Naive thymus-derived CD8-positive, alpha-beta T cell (primary cell): ENCODE measurements at regions not wholly inside any gene's neighbourhood (a gene's known extent, or its start where the extent isn't known, plus 50 kb on each side); places are given as distances from the start of the nearest gene placed in this dataset.

Source experiments
- ATAC-seq, 2 donors: fragments of 150-1000 bp; cut with Tn5 transposase in 1 of 2; sonication (Bioruptor Pico), chemical (Tn5 transposase) in 1 of 2; 1 replicate in 1 of 2; 2 replicates in 1 of 2; pipeline ENCODE4 v1.10.0; 2021; ENCODE audit warnings: mild to moderate bottlenecking in 2 of 2, moderate library complexity in 2 of 2
- POLR2A ChIA-PET: fragments of 350-600 bp; sonication (Branson Sonifier 250); formaldehyde crosslinking; loops from one replicate; lab custom pipeline; 2021; ENCODE audit warnings: antibody characterized with exemption; lab: Charles Lee
- DNase-seq, 10 donors: peaks; one replicate each; pipeline versions ENCODE4 v3.0.0 to v3.0.0-alpha.2; 2020 to 2022
- H3K27ac Mint-ChIP-seq, 10 donors: one replicate each; pipeline ENCODE4 v1.8.0; 2020 to 2022; ENCODE audit warnings: mild to moderate bottlenecking in 10 of 10, mixed read lengths in 10 of 10, moderate library complexity in 4 of 10, inconsistent platforms in 1 of 10
- H3K27me3 Mint-ChIP-seq, 5 donors: one replicate each; pipeline ENCODE4 v1.8.0; 2021 to 2022; ENCODE audit warnings: mixed read lengths in 5 of 5
- H3K36me3 Mint-ChIP-seq, 3 donors: one replicate each; pipeline ENCODE4 v1.8.0; 2020 to 2022; ENCODE audit warnings: mixed read lengths in 3 of 3, mild to moderate bottlenecking in 2 of 3, inconsistent platforms in 1 of 3
- H3K4me1 Mint-ChIP-seq, 4 donors: one replicate each; pipeline ENCODE4 v1.8.0; 2021 to 2022; ENCODE audit warnings: mixed read lengths in 4 of 4
- H3K4me3 Mint-ChIP-seq, 10 donors: one replicate each; pipeline ENCODE4 v1.8.0; 2020 to 2022; ENCODE audit warnings: mild to moderate bottlenecking in 10 of 10, mixed read lengths in 10 of 10, moderate library complexity in 6 of 10, inconsistent platforms in 1 of 10
- H3K9me3 Mint-ChIP-seq, 9 donors: one replicate each; pipeline ENCODE4 v1.8.0; 2020 to 2022; ENCODE audit warnings: mixed read lengths in 9 of 9, mild to moderate bottlenecking in 3 of 9, inconsistent platforms in 1 of 9, moderate library complexity in 1 of 9

DNA sequence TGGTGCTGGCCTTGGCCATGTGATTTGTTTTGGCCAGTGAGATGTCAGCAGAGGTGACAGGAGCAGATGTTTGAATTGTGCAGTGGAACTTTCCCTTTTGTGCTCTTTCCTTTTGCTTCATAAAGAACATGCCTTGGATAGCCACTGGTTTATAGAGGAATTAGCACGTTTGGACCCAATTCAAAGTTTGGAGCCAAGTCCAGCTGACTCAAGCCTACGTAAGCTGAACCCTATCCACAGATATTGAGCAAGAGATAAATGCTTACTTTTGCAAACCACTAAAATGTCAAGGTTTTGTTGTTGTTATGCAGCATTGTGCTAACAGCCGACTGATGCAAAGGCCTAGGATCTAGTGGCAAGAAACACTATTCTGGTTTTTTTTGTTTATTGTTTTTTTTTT is 230.9 kb upstream of the CITED2 start:
- no peak overlapping the region for H3K27ac Mint-ChIP-seq

DNA sequence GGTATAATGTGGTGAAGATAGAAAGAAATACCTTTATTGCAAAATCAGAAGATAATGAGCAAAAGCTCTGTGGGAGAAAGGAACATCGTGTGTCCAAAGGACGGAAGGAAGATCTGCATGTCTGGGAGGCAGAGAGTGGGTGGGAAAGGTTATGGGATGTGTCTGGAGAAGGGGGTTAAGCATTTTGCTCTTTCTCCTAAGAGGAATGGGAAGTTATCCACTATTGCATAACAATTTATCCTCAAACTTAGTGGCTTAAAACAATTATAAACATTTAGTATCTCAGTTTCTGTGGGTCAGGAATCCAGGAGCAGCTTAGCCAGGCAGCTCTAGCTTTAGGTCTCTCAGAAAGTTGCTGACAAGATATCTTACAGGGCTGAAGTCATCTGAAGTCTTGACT is 229.1 kb upstream of the CITED2 start:
- no peak overlapping the region for H3K27ac Mint-ChIP-seq
- H3K4me3 Mint-ChIP-seq = no peak overlapping the region

More for the DNA sequence above, 230.9 kb upstream of the CITED2 start:
- POLR2A ChIA-PET = no interaction called here
- Mint-ChIP-seq H3K36me3 (no peaks in the 10 kb centered on the region), H3K4me3 (no peak overlapping the region), H3K4me1 (peaks cover 0 to 2% (median 0%) of the 10 kb centered on the region in 4 donors), H3K9me3 (no peaks in the 10 kb centered on the region), H3K27me3 (peaks cover 0 to 14% (median 5%) of the 10 kb centered on the region in 5 donors)
- DNase-seq = no peak
- no peak for ATAC-seq

DNA sequence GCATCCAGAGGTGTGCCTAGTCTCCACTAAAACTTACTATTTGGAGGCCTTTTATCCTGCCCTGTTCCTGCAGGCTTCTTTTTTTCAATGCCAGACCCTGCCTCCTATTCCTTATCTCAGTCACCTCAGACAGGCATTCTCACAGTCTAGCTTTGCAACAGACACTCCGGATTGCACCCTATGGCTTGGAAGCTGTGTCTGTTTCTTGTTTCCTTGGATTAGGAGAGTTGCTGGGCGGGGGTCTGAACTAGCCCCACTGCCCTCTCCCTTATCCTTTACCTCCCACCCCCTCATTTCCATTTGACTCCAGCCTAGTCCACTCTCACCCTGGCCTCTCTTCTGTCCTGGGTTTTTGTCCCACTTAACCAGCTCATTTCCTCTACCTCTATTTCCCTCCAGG is 228.1 kb upstream of the CITED2 start:
- POLR2A ChIA-PET = no interaction called here
- no peak for ATAC-seq

More for the DNA sequence above, 229.1 kb upstream of the CITED2 start:
- POLR2A ChIA-PET = no interaction called here
- Mint-ChIP-seq H3K9me3 (no peaks in the 10 kb centered on the region), H3K36me3 (no peaks in the 10 kb centered on the region), H3K27me3 (peaks cover 0 to 14% (median 5%) of the 10 kb centered on the region in 5 donors), H3K4me1 (peaks cover 0 to 2% (median 0%) of the 10 kb centered on the region in 4 donors)
- ATAC-seq = no peak
- no peak for DNase-seq

DNA sequence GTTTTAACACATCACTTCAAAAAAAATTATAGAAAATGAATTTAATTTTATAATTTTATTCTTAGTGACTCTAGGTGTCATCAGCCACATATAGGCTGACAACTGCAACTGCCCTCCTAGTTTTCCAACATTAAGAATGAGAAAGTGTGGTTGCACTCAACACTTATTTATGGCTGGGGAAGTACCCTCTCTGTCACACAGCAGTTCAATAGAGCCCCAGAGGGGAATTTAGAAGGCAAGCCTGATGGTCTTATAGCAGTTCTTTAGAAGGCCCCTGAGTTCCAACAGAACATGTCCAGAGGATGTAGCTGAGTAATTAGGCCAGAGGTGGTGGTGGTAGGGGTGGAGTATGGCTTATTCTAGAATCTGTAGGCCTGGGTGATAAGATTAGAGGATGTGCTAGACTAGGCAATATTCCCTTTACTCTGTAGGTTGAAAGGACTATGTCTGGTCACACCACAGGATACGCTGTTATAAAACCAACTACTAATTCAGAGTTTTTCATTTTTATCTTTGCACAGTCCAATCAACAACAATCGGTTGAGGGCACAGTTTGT is 226.5 kb upstream of the CITED2 start:
- Mint-ChIP-seq H3K27ac (no peak overlapping the region), H3K4me3 (no peak overlapping the region), H3K4me1 (peaks cover 0 to 2% (median 0%) of the 10 kb centered on the region in 4 donors), H3K27me3 (peaks cover 0 to 14% (median 5%) of the 10 kb centered on the region in 5 donors), H3K9me3 (no peaks in the 10 kb centered on the region), H3K36me3 (no peaks in the 10 kb centered on the region)
- DNase-seq (no peak), ATAC-seq (no peak)
- POLR2A ChIA-PET = no interaction called here

More for the DNA sequence above, 228.1 kb upstream of the CITED2 start:
- DNase-seq = no peak
- no peaks in the 10 kb centered on the region for H3K36me3 Mint-ChIP-seq
- peaks cover 0 to 2% (median 0%) of the 10 kb centered on the region in 4 donors for H3K4me1 Mint-ChIP-seq
- peak overlapping the region in 1 of 10 donors; percentile 67 for H3K27ac Mint-ChIP-seq
- H3K4me3 Mint-ChIP-seq = no peak overlapping the region
- H3K27me3 Mint-ChIP-seq = peaks cover 0 to 14% (median 5%) of the 10 kb centered on the region in 5 donors
- no peaks in the 10 kb centered on the region for H3K9me3 Mint-ChIP-seq

DNA sequence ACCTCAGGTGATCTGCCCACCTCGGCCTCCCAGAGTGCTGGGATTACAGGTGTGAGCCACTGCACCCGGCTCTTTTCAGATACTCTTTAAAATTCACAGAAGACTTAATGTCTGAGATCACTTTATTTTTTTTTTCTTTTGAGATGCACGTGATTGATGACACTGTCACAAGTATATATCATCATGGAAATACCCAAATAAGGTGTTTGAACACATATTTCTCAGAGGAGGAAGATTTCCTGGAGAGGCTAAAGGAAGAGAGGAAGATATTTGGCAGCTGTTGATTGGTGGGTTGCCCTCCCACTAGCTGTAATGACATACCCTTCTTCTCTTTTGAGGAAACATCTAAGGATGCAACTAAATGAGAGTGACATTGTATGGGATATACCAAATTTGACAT is 225.9 kb upstream of the CITED2 start:
- Mint-ChIP-seq H3K9me3 (no peaks in the 10 kb centered on the region), H3K36me3 (no peaks in the 10 kb centered on the region)

DNA sequence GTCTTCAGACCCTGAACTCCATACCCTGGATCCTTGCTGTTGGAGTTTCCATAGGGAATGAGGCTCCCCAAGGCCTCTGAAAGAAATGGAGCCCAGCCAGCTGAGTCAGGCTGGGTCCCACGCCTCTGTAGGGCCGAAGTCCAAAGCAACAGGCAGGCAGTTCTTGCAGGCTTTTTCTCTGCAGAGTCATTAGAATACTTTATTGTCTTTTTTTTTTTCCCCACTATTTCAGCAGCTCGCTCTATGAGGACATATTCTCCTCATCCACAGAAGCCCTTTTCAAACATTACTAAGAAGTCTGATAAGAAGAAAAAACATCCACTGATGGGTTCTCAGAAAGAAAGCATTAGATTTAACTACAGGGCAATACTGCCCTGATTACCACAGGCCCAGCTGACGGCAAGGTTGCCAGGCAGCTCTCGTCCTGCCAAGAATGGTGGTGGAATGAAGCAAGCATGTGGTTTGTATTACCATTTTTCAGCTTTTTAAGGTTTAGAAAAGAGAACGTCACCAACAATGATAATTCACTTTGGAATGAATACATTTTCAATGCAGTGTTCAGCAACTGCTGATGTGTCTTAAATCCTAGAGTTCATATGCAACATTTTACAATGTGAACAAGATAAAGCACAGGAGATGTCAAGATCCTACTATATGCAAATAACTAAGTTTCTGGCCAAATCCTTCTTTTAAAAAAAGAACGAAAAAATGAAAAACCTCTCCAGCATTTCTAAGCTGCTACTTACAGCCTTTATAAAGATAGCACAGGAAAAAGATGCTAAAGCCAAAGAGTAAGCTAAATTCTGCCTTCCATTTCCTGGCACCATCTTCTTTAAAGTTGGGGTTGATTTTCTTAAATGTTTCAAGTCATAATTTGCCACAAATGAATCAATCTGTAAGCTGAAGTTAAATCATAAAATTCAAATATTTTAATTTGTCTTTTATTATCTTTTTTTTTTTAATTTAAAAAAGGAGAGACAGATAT is 223.6 kb upstream of the CITED2 start:
- DNase-seq (no peak), ATAC-seq (no peak)
- Mint-ChIP-seq H3K9me3 (no peaks in the 10 kb centered on the region), H3K36me3 (no peaks in the 10 kb centered on the region), H3K4me1 (no peaks in the 10 kb centered on the region), H3K27me3 (peaks cover 2 to 7% (median 6%) of the 10 kb centered on the region in 5 donors), H3K27ac (no peak overlapping the region), H3K4me3 (no peak overlapping the region)
- POLR2A ChIA-PET = no interaction called here

More for the DNA sequence above, 225.9 kb upstream of the CITED2 start:
- Mint-ChIP-seq H3K27me3 (peaks cover 0 to 14% (median 5%) of the 10 kb centered on the region in 5 donors), H3K4me1 (peaks cover 0 to 2% (median 0%) of the 10 kb centered on the region in 4 donors), H3K27ac (no peak overlapping the region), H3K4me3 (no peak overlapping the region)
- POLR2A ChIA-PET = no interaction called here
- DNase-seq (no peak), ATAC-seq (no peak)

DNA sequence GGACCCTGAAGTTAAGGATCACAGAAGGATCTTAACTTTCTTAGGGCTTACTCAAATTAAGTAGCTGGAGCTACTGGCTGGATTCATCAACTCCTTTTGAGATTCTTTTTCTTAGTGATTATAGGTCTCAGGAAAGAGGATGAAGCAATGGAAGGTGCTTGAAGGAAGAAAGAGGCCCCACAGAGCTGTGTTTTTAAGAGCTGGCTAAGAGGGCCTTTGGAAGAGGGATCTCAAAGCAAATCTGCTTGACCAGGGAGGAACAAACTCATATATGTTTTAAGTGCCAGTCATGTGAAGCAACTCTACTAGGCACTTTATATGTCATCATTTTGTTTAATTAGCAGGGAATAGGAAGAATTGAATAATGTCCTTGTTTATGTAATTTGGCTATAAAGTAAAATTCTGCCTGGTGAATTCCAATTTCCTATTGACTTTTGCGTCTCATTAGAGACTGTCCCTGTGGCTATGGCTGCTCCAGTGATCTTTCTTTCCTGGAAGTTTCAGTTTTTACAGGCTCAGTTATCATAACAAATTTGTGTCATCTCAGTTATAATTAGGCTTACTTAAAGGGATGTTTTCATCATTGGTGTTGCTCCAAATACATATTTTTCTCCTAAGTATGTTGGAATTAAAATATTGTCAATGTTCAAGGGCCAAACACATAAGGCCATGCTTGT is 222.8 kb upstream of the CITED2 start:
- POLR2A ChIA-PET = no interaction called here
- Mint-ChIP-seq H3K4me3 (no peak overlapping the region), H3K27ac (no peak overlapping the region), H3K9me3 (no peaks in the 10 kb centered on the region), H3K4me1 (peaks cover 0 to 2% (median 0%) of the 10 kb centered on the region in 4 donors), H3K27me3 (peaks cover 2 to 15% (median 9%) of the 10 kb centered on the region in 5 donors), H3K36me3 (no peaks in the 10 kb centered on the region)
- DNase-seq = no peak
- no peak for ATAC-seq

DNA sequence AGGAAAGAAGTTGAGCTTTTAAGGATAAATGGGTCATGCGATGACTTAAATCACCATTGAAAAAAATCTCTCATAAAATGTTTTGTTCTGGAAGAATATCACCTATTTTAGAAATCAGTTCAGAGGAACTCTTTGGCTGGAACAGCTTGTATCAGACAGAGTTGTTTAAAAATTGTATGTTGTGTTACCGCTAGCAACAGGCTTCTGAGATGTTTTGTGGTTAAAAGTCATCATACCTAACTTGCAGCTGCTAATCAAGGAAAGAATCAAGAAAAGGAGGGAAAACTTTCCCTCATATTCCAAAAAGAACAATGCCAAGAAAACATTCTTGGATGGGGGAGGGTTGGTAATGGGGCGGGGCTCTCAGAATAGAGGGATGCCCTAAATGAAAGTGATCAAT is 220.7 kb upstream of the CITED2 start:
- no peak overlapping the region for H3K4me3 Mint-ChIP-seq
- ATAC-seq (no peak), DNase-seq (no peak)
- POLR2A ChIA-PET = no interaction called here
- peaks cover 5 to 21% (median 11%) of the 10 kb centered on the region in 5 donors for H3K27me3 Mint-ChIP-seq
- H3K9me3 Mint-ChIP-seq = no peaks in the 10 kb centered on the region
- peaks cover 0 to 4% (median 1%) of the 10 kb centered on the region in 4 donors for H3K4me1 Mint-ChIP-seq
- H3K36me3 Mint-ChIP-seq = no peaks in the 10 kb centered on the region
- no peak overlapping the region for H3K27ac Mint-ChIP-seq

DNA sequence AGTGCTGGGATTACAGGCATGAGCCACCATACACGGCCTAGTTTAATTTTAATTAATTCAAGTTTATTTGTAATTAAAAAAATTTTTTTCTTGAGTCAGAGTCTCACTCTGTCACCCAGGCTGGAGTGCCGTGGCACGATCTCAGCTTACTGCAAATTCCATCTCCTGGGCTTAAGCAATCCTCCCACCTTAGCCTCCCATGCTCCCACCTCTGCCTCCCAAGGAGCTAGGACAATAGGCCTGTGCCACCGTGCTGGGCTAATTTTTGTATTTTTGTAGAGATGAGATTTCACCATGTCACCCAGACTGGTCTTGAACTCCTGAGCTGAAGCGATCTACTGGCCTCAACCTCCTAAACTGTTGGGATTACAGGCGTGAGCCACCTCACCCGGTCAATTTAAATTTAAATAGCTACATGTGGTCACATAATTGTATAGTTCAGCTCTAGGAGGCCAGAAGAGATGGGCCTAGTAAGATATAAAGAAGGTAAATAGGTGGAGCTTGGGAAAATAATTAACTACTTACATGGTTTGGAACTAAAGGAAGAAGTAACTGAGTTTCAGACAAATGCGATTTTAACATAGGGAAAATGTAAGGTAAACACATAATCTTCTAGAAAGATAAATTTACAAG is 220.0 kb upstream of the CITED2 start:
- POLR2A ChIA-PET = no interaction called here
- Mint-ChIP-seq H3K4me1 (peaks cover 0 to 4% (median 1%) of the 10 kb centered on the region in 4 donors), H3K4me3 (peak overlapping the region in 1 of 10 donors; percentile 13), H3K27me3 (peaks cover 5 to 21% (median 14%) of the 10 kb centered on the region in 5 donors), H3K36me3 (no peaks in the 10 kb centered on the region), H3K27ac (no peak overlapping the region), H3K9me3 (no peaks in the 10 kb centered on the region)
- no peak for ATAC-seq
- DNase-seq = no peak

DNA sequence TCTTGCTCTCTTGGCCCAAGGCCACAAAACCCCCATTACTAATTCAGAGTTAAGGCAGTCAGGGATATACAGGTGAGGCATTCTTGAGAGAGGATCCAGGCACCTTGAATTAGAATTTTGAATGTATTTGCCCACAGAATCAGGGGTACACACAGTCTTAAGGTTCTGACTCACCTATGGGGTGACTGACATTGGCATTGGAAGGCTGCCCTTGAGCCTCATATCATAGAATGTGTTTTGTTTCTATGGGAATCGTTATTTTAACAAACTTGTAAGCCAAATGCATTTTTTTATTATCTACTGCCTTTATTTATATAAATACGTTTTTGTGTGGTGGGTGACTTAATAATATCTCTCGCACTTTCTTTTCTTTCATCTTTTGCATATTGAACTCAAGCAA is 218.6 kb upstream of the CITED2 start:
- POLR2A ChIA-PET = interaction anchor here (0.5 kb wide), 1 partner anchor 577 kb away, joined by 3 read pairs; no protein-coding TSS in a partner anchor
- Mint-ChIP-seq H3K9me3 (no peaks in the 10 kb centered on the region), H3K36me3 (no peaks in the 10 kb centered on the region), H3K27me3 (peaks cover 5 to 29% (median 14%) of the 10 kb centered on the region in 5 donors), H3K4me1 (peaks cover 0 to 4% (median 1%) of the 10 kb centered on the region in 4 donors), H3K4me3 (no peak overlapping the region), H3K27ac (no peak overlapping the region)
- DNase-seq (no peak), ATAC-seq (no peak)

DNA sequence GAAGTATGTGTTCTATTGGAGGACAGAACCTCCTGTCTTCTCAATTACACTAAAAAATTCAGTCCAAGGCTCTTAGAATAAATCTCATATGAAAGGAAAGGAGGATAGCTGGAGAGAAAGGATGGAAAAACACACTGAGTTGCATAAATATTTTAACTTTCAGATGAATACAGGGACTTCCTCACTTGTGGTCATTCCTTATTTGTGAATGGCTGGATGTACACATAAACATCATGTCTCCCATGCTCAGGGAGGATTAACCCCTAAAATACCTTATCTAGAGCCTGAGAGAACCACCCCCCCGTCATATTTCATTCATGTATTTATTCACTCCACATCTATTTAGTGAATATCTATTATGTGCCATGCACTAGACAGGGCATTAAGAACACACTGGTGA is 217.6 kb upstream of the CITED2 start:
- H3K9me3 Mint-ChIP-seq = no peaks in the 10 kb centered on the region
- POLR2A ChIA-PET = no interaction called here
- ATAC-seq = no peak
- H3K36me3 Mint-ChIP-seq = no peaks in the 10 kb centered on the region
- DNase-seq = no peak
- no peak overlapping the region for H3K27ac Mint-ChIP-seq
- peaks cover 5 to 30% (median 14%) of the 10 kb centered on the region in 5 donors for H3K27me3 Mint-ChIP-seq
- H3K4me3 Mint-ChIP-seq = no peak overlapping the region
- H3K4me1 Mint-ChIP-seq = peaks cover 0 to 4% (median 1%) of the 10 kb centered on the region in 4 donors

DNA sequence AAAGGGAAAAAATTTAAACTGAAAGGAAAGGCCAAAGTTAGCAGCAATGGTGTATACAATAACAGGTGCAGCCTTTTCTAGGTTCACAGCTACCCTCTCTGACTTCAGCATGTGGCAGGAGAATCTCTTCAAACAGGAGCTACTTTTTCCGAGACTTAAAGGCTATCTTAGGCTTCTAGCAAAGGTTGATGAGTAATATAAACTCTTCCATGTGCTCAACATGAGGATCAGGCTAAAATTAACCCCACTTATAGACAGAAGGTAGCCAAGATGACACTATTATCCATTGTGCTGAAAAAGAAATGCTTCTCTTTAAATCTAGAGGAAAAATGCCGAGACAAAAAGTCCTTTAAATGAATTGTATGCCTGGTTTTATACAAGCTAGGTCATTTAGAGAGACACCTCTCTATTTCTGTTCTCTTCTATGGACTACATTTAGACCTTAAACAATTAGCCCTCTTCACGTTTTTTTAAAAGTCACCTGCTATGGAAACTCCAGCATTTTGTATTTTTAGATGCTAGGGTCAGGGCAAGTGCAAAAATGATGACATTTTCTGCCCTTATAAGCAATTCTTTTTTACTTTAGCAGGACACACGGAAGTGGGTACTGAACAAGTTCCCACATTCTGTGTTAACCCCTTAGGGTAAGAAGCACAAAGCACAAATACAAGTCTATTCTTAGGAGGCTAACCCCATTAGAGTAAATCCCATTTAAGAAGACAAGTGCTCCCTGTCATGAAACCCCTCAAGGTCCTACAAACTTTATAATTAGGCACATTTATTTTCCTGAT is 216.8 kb upstream of the CITED2 start:
- ATAC-seq (no peak), DNase-seq (no peak)
- Mint-ChIP-seq H3K27ac (no peak overlapping the region), H3K36me3 (no peaks in the 10 kb centered on the region), H3K9me3 (no peaks in the 10 kb centered on the region), H3K27me3 (peaks cover 5 to 30% (median 14%) of the 10 kb centered on the region in 5 donors), H3K4me3 (no peak overlapping the region), H3K4me1 (peaks cover 0 to 4% (median 1%) of the 10 kb centered on the region in 4 donors)
- POLR2A ChIA-PET = no interaction called here
